OCI-LY7 (cell line): ENCODE measurements at regions not wholly inside any gene's neighbourhood (a gene's known extent, or its start where the extent isn't known, plus 50 kb on each side); places are given as distances from the start of the nearest gene placed in this dataset.

Experiments
- EZH2phosphoT487 ChIP-seq: fragments of 200-600 bp; sonication (generic); IDR thresholded peaks from 2 replicates; pipeline ENCODE4 v1.6.1; 2018; ENCODE audit warnings: low read depth, borderline replicate concordance, mild to moderate bottlenecking, mixed run types, antibody characterized with exemption, low read length, moderate library complexity, mixed read lengths
- TF ChIP-seq, protein P1 (sequence below): fragments of 200-600 bp; sonication (generic); conservative IDR thresholded peaks from 2 replicates; pipeline ENCODE4 v1.5.1; 2014; ENCODE audit warnings: mild to moderate bottlenecking, antibody characterized with exemption, low read length, moderate library complexity, mixed read lengths

DNA sequence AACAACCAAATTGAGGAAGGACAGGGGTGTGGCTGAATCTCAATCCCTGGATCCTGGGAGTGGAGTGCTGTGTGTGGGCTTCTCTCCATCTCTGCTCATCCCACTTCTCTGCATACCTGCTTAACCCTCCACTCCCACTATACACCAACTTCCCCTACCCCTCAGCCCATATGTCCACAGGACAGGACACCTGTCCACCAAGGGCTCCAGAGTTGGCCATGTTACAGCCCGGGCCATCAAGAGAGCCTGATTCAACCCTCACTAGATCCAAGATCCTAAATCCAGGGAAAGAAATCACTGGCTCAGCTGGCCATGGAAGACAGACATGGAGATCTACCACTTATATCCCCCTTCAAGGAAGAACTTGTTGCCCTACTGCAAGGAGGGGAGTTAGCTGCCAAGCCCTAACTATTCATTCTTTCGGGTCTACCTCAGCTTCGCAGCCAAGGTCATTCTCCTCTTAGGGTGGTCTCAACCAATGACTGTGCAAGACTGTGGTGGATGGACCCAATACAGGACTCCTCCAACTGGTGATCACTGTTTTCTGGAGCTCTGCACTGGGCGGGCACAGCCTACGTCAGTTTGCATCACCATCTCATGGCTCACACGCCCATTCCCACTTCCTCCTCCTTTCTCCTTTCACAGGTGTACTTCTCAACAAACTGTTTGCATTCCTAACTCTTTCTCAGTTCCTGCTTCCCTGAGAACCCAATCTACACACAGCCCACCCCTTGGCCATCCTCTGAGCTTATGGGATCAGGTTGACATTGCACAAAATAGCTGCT lies 53.7 kb upstream of the ZBTB43 start:
- TF ChIP-seq, protein P1, sequence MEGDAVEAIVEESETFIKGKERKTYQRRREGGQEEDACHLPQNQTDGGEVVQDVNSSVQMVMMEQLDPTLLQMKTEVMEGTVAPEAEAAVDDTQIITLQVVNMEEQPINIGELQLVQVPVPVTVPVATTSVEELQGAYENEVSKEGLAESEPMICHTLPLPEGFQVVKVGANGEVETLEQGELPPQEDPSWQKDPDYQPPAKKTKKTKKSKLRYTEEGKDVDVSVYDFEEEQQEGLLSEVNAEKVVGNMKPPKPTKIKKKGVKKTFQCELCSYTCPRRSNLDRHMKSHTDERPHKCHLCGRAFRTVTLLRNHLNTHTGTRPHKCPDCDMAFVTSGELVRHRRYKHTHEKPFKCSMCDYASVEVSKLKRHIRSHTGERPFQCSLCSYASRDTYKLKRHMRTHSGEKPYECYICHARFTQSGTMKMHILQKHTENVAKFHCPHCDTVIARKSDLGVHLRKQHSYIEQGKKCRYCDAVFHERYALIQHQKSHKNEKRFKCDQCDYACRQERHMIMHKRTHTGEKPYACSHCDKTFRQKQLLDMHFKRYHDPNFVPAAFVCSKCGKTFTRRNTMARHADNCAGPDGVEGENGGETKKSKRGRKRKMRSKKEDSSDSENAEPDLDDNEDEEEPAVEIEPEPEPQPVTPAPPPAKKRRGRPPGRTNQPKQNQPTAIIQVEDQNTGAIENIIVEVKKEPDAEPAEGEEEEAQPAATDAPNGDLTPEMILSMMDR: no peak
- no peak for TF ChIP-seq EZH2phosphoT487
